GM19463 (cell line): ENCODE measurements at regions not wholly inside any gene's neighbourhood (a gene's known extent, or its start where the extent isn't known, plus 50 kb on each side); places are given as distances from the start of the nearest gene placed in this dataset.
"Not testable (repeated sequence)": the region's sequence is repeated elsewhere in the genome, so short reads cannot be mapped to it uniquely, and the experiment has no call there.

Source experiments
- ATAC-seq: cut with Tn5 transposase; IDR thresholded peaks from one replicate; pipeline ENCODE4 v1.9.1; 2021; ENCODE audit warnings: mild to moderate bottlenecking, moderate library complexity; ENCODE audit not compliant: unreplicated experiment

DNA sequence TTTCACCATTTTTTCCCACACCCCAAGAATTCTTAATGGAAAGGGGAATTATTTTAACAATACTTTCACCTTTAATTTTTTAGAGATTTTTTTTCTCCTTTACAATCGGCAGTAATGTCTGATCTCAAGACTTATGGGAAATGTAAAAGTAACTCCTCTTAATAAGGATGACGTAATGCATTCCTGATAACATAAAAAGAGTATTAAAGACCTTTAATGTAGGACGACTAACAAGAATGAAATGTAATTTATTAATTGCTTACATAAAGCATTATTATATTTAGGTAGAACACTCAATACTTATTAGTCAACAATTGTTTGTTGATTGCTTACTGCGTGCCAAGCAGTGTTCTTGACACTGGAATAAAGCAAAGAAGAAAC, 416.8 kb upstream of the NAALADL2 start:
- ATAC-seq: no peak

DNA sequence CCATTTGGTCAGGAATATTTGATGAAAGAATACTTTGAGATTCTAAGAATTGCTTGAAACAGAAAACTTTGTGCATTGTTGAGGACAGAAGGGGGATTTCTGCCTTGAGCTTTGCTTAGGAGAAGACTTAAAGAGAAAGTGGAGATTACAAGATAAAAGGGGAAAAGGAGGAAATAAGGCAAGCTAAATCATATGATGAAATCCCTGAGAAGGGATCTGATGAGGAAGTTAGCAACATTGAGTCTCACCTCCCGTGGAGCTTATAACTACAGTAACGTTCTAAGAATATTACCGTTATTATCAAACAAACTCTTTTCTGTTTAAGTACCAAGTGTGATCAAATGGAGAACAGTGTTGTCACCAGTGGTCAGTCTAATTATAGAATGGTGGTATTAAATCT, 414.7 kb upstream of the NAALADL2 start:
- ATAC-seq: no peak

DNA sequence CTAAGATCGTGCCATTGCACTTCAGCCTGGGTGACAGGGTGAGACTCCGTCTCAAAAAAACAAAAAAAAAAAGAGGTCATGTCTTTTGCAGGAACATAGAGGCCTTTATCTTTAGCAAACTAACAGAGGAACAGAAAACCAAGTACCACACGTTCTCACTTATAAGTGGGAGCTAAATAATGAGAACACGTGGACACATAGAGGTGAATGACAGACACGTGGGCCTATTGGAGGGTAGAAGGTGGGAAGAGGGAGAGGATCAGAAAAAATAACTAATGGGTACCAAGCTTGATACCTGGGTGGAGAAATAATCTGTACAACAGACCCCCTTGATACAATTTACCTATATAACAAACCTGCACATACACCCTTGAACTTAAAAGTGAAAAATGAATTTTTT, 401.4 kb upstream of the NAALADL2 start:
- ATAC-seq: no peak

DNA sequence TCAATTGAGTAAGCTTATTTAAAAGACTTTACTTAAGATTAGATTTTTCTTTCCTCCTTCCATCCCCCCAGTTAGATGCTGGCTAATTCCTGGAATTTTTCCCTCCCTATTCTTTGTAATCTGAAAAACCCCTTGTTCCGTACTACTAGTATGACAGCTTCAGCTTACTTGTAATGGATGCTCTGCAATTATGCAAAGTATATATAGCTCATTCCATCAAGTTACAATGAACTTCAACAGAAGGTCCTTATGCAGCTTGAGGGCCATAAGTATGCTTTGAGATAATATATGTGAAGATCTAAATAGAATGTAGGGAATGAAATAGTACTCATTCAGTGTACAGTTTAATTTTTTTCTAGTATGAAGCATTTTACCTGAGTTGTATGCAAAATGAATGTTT, 398.3 kb upstream of the NAALADL2 start:
- ATAC-seq: no peak

DNA sequence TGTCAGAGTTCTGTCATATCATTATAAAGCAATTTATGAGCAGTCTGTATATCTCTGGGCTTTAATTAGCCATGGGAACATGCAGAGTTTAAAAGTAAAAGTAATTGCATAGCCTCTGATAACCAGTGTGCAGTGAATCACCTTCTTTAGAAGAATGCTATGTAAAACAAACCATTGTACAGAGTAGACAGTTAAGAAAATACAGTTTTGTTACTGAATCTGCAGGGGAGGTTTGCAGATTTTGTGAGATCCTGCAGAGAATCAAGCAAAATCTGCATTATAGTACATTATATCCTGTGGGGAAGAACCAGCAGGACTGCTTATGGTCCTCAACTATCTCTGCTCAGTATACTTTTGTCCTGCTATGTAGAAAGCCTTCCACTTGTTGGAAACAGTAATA, 396.2 kb upstream of the NAALADL2 start:
- no peak for ATAC-seq

DNA sequence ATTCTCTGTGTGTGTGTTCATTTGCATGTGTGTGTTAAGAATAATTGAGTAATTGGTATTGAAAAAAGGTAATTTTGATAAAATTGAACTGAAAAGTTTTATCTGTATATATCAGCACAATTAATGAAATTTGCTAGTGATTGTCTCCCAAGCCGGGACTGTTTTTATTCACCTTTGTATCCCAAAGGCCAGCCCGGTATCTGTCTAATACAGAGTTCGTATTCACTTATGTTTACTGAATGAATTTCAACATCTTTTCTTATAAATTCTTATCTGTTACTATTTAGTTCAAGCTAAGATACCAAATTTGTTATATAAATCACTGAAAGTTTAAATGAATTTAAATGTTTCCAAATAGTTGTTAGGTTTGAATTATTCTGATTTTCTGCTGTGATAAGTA, 394.0 kb upstream of the NAALADL2 start:
- ATAC-seq: no peak

DNA sequence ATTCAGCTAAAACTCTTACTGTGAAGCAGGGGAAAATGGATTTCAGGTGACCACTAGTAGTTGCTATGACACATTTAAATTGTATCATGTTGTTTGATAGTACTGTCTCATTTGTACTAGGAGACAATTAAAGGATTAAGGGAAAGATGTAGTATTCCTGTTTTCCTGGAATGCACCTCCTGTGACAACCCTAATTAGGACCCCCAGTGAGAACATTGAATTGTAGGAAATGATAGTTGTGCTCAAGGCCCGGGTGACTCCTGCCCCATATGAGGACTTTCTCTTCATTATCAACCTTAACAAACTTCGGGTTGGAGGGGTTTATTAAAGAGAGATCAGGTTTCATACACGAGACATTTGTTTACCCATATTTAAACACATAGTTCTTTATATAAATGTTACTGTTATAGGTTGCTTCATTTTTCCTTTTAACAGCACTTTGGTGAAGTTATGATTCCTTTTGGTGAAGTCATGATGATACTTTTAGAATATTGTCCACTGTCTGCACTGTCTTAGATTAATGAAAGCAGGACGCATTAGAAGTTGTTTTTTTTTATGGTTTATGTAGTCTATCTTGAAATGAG, 392.6 kb upstream of the NAALADL2 start:
- ATAC-seq: no peak

DNA sequence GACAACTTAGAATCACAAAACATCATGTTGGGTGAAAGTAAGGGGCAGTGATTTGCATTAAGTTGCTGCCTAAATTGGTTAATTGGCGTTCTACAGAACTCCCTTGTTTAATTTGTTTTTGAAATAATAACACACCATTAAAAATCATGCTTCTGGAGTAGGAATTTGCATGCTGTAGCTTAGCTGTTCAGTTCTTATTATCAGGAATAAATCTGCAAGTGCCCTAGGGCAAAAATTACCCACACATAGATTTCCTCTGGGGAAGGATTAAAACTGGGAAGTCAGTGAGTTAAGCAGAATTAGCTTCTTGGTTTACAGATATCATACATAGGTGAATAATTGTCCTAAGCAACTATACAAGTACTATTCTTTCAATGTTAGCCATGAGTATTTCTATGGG, 381.6 kb upstream of the NAALADL2 start:
- ATAC-seq: no peak

DNA sequence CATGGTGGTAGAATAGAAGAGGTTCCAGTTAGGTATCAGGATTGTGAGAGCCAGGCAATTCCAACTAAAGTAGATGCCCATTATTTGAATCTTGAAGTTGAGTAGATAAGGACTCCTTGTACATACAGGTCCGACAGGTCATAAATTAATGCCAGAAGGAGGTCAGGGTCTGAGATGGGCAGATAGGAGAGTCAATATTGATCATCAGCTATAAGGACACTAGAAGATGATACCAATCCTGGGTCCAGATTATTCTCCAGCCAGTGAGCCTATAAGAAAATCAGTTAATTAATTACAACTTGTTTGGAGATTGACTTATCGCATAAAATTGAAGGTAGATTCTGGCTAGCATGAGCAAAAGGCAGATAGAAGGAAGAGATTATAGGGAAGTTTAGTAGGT, 378.4 kb upstream of the NAALADL2 start:
- no peak for ATAC-seq

DNA sequence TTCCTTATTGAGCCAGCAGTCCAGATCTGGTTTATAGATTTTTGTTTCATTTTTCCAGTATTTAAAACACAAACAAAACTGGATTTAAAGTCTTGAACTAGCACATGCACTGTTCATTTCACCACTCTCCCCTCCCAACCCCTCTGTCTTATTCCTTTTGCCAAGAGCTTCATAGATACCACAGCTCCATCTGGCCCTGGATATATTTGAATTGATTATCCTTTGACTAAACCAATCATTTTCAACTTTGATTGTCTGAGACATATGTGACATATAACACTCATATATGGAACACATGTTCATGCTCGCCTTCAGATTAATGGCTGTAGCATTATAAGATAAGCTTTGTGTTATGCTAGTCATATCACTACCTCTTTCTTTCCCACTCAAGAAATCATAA, 376.6 kb upstream of the NAALADL2 start:
- no peak for ATAC-seq

DNA sequence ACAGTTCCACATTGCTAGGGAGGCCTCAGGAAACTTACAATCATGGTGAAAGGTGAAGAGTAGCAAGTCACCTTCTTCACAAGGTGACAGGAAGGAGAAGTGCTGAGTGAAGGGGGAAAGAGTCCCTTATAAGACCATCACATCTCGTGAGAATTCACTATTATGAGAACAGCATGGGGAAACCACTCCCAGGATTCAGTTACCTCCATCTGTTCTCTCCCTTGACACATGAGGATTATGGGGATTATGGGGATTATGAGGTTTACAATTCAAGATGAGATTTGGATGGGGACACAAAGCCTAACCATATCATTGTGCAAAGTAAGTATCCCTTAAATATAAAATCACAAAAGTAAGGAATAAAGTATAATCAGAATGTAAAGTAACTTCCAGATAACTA, 375.9 kb upstream of the NAALADL2 start:
- no peak for ATAC-seq

DNA sequence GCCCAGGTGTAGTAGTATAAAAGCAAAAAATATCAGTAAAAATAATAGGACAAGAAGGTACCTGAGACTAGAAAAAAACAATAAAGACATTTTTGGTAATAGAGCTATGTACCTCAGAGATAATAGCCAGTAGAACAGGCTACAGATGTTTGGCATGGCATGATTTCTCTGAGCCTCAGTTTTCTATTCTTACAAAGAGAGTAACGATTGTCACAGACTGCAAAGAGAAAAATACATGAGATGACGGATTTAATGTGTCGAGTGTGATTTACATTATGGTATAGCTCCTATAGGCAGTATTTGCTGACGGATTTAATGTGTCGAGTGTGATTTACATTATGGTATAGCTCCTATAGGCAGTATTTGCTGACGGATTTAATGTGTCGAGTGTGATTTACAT, 375.3 kb upstream of the NAALADL2 start:
- ATAC-seq: not testable (repeated sequence)

DNA sequence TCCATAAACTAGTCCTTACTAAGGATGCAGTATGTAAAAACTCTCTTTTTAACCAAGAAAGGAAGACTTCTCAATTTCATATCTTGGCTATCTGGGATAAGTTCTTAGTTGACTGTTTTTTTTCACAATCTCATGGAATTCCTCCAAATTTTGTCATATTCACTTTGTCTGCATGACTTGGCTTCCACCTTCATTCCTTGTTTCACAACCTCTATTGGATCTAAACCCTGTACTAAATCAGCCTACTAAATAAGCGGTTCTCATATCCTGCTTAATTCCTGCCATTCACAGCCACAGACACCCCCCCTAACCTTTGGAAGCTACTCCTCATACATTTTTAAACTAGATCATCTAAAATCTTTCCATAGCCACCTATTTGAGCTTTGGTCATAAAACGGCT, 370.6 kb upstream of the NAALADL2 start:
- ATAC-seq: no peak

DNA sequence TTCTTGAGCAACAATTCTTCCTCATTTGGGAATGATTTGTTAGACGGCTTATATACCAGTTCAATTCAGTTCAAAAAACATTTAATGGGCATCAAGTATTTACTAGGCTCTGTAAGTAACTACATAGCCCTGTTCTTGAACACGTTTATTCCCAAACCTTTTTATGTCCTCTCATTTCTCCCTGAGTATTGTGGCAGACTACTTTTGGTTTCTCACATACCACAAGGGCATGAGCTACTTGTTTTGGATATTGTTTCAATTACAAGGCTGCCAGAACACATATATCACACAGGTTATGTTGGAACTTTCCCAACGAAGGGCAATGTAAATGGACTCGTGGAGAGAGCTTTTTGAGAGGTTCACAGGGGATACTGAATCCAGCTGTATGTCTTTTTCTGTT, 363.8 kb upstream of the NAALADL2 start:
- no peak for ATAC-seq

DNA sequence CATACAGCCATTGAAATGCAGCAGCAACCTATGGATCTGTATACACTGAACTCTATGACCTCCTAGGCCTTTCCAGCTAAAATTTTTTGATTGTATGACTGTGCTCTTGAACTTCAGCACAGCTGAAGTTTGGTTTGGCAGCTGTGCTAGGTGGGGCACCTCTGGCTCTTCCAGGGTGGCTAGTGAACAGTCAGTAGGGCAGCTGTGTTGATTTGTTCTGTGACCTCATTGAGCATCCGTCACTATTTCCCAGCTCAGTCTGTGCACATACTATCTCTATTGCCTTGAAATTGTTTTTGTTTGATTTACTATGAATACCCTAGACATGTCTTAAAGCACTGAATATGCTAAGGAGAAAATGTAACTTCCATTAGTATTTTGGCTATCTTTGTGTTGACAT, 363.2 kb upstream of the NAALADL2 start:
- ATAC-seq: no peak

DNA sequence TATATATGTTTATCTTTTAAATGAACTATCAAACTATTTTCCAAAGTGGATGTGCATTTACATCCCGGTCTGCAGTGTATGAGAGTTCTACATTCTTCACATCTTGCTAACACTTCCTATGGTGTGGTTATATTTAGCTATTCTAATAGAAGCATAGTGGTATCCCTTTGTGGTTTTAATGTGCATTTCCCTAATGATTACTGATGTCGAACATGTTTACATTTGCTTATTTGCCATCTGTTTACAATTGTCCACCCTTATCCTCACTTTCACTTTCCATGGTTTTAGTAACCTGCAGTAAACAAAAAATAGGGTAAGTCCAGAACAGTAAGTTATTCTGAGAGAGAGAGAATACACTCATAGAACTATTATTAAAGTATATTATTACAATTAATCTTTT, 360.5 kb upstream of the NAALADL2 start:
- no peak for ATAC-seq

DNA sequence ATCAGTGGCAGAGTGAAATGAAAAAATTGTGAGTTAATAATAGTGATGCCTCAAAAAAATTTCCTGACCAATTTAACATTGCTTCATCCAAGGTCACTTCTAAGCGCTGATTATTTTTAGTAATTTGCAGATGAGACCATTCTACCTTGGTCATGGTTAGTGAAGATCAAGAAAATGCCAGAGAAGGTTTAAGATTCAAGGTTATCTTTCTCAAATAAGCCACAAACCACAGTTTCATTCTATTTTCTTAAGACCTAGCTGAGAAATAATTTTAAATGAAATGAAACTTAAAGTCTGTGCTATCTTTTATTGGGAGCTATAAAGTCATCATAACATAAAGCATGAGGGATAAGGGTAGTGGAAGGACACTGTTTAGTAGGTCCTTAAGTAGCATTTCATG, 353.9 kb upstream of the NAALADL2 start:
- ATAC-seq: no peak

DNA sequence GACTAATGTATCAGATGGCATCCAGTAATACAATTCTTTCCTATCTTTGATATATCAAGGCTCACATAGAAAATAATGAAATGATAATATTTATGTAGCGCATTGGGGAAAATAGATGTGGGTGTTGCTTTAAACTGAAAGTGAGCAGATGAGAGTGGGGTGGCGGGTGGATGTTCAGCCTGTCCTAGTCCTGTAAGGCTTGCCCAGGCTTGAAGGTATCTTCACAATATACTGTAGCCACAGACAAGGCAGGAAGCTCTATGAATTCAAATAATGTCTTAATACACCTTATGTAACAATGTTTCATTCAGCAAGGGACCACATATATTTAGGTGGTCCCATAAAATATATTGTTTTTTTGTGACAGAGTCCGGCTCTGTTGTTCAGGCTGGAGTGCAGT, 334.9 kb upstream of the NAALADL2 start:
- no peak for ATAC-seq

DNA sequence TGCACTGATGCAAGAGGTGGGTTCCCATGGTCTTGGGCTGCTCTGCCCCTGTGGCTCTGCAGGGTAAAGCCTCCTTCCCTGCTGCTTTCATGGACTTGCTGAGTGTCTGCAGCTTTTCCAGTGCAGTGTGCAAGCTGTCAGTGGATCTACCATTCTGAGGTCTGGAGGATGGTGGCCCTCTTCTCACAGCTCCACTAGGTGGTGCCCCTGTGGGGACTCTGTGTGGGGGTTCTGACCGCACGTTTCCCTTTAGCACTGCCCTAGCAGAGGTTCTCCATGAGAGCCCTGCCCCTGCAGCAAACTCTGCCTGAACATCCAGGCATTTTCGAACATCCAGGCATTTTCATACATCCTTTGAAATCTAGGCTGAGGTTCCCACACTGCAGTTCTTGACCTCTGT, 329.8 kb upstream of the NAALADL2 start:
- ATAC-seq: no peak

DNA sequence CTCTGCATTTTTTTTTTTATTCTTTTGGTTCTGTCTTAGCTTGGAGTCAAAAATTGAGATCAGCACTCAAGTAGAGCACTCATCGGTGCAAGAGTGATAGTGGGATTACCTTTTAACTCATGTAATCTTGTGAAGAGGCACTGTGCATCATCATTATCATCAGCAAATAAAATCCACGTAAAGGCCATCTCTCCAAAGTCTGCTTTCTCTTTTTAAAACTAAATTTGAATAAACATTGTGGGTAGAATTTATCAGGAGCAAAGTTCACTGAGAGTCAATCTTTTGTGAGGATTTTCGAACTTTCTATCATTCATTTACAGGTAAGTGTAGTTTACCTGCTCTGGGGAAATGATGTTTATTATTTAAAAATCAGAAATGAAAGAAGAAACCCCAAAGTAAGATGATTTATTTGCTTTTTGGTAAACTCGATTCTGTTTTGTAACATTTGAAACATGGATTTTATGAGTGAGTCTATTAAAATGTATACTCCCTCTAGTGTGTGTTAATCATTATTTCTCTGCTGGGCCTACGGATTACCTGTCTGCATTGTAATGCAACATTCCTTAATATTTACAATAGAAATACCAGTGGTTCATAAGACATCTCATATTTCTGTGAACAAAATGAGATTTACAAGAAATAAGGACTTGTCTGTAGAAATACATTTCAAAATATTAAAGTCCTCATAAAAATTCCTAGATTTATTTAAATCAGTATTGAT, 327.7 kb upstream of the NAALADL2 start:
- no peak for ATAC-seq

DNA sequence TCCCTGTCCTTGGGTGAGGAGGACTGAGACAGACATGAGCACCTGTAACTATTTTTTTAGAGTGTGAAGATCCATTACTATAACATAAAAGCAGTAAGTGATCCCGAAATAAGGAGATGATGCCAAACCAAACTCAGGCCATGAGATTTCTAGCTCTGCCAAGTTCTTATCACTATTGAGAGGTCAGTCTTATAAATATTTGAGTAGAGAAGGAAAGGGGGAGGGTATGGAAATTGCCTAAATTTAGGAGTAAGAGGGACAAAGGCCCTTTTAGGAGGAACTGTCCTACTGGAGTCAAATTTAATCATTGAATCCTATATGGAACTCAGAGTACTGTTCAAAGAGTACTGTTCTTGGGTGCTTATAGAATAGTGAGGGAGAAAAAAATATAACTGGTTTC, 326.9 kb upstream of the NAALADL2 start:
- ATAC-seq: no peak

DNA sequence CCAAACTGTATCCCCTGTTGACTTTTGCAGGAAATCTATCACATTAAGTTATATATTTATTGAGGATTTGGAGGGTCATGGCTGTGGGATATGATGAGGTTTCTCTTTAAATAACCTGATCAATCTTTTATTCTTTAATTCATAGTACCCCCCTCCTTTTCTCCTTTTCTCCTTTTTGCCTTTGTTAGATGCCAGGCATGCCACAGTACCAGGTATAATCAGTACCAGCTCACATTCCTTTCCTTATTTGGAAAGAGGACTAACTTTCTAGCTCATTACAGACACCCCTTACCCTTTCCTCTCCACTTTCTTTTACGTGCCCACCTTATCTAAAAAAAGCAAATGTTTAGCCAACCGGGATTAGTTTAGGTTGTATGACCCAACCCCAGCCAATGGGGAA, 326.4 kb upstream of the NAALADL2 start:
- no peak for ATAC-seq

DNA sequence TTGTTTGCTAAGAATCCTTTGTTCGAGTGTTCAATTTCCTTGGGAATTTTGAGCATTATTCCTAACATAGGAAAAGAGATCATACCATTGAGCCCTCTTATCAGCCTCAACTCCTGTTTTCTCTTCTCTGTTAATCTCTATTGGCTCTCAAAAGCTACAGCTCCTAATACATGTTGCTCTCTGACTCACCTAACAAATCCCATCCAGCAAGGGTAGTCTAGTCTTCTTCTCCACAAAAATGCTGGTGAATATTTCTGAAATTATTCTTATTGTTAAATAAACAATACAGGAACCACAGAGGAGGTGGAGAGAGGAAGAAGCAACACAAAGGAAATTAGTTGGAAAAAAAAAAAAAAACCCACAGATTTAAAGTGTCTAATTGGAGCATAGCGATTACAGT, 325.8 kb upstream of the NAALADL2 start:
- no peak for ATAC-seq
